Activated CD4-positive, alpha-beta T cell treated with anti-CD3 and anti-CD28 coated beads, Interleukin-2, amount 50 U/mL, for 48 hours (primary cell): ENCODE measurements at regions not wholly inside any gene's neighbourhood (a gene's known extent, or its start where the extent isn't known, plus 50 kb on each side); places are given as distances from the start of the nearest gene placed in this dataset.

Source experiments
- DNase-seq, 2 experiments: peaks; one replicate each; pipeline ENCODE4 v3.0.0-alpha.2; 2020

GRCh38 chr1:57789936-57790335 is 366.1 kb upstream of the DAB1 start:
- no peak for DNase-seq

GRCh38 chr1:57788313-57788712 is 364.5 kb upstream of the DAB1 start:
- no peak for DNase-seq

- no peak for DNase-seq
These were observed 360.5 kb upstream of the DAB1 start for GRCh38 chr1:57784356-57784755.

- no peak for DNase-seq
These were observed 358.5 kb upstream of the DAB1 start for GRCh38 chr1:57782357-57782756.

- no peak for DNase-seq
These were observed 348.8 kb upstream of the DAB1 start for GRCh38 chr1:57772580-57773195.

- no peak for DNase-seq
These were observed 346.9 kb upstream of the DAB1 start for GRCh38 chr1:57770772-57771171.

GRCh38 chr1:57770236-57770635 is 346.4 kb upstream of the DAB1 start:
- no peak for DNase-seq

- DNase-seq, result no peak
These were observed 337.8 kb upstream of the DAB1 start for GRCh38 chr1:57761628-57762027.

GRCh38 chr1:57752843-57753242 is 329.0 kb upstream of the DAB1 start:
- no peak for DNase-seq

GRCh38 chr1:57748719-57749118 is 324.9 kb upstream of the DAB1 start:
- no peak for DNase-seq

- no peak for DNase-seq
These were observed 324.0 kb upstream of the DAB1 start for GRCh38 chr1:57747818-57748217.

- DNase-seq, result no peak
These were observed 317.7 kb upstream of the DAB1 start for GRCh38 chr1:57741521-57741920.

- no peak for DNase-seq
These were observed 313.1 kb upstream of the DAB1 start for GRCh38 chr1:57736940-57737339.

- DNase-seq, result no peak
These were observed 305.3 kb upstream of the DAB1 start for GRCh38 chr1:57729181-57729580.

GRCh38 chr1:57727121-57727520 is 303.3 kb upstream of the DAB1 start:
- no peak for DNase-seq

- DNase-seq, result no peak
These were observed 301.5 kb upstream of the DAB1 start for GRCh38 chr1:57725318-57725717.

GRCh38 chr1:57724535-57724934 is 300.7 kb upstream of the DAB1 start:
- DNase-seq, result no peak

- DNase-seq, result no peak
These were observed 298.6 kb upstream of the DAB1 start for GRCh38 chr1:57722285-57722978.

- no peak for DNase-seq
These were observed 297.1 kb upstream of the DAB1 start for GRCh38 chr1:57721001-57721400.

GRCh38 chr1:57719274-57719673 is 295.4 kb upstream of the DAB1 start:
- no peak for DNase-seq

GRCh38 chr1:57713501-57713900 is 289.6 kb upstream of the DAB1 start:
- no peak for DNase-seq

- no peak for DNase-seq
These were observed 289.0 kb upstream of the DAB1 start for GRCh38 chr1:57712846-57713245.

- no peak for DNase-seq
These were observed 287.5 kb upstream of the DAB1 start for GRCh38 chr1:57711326-57711725.

- no peak for DNase-seq
These were observed 283.8 kb upstream of the DAB1 start for GRCh38 chr1:57707631-57708030.

- DNase-seq, result no peak
These were observed 281.0 kb upstream of the DAB1 start for GRCh38 chr1:57704811-57705210.
